ENCODE measurements at regions not wholly inside any gene's neighbourhood (a gene's known extent, or its start where the extent isn't known, plus 50 kb on each side); places are given as distances from the start of the nearest gene placed in this dataset.

DNA sequence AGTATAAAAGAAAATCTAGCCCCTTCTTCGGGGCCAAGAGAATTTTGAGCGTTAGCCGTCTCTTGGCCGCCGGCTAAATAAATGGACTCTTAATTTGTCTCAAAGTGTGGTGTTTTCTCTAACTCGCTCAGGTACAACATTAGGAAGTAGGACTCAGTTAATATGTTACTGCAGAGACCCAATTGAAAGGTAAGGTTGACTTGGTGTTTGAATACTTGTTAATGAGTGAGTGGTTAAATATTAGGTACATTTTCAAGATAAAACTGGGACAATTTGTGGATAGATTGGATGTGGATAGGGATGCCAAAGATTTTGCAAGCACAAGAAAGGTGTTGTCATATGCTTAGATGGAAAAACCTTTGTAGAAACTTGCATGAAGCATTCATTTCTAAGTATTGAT is 1177.3 kb upstream of the CDH18 start:
- no peak for DNase-seq

DNA sequence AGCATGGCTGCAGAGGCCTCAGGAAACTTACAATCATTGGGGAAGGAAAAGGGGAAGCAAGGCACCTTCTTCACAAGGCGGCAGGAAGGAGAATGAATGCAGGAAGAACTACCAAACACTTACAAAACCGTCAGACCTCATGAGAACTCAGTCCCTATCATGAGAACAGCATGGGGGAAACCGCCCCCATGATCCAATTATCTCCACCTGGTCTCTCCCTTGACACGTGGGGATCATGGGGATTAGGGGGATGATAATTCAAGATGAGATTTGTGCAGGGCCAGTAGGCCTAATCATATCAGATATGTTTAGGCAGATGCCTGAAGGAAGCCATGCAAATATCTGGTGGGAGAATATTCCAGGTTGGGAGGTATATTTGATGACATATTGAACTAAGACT is 1176.4 kb upstream of the CDH18 start:
- no peak for DNase-seq

DNA sequence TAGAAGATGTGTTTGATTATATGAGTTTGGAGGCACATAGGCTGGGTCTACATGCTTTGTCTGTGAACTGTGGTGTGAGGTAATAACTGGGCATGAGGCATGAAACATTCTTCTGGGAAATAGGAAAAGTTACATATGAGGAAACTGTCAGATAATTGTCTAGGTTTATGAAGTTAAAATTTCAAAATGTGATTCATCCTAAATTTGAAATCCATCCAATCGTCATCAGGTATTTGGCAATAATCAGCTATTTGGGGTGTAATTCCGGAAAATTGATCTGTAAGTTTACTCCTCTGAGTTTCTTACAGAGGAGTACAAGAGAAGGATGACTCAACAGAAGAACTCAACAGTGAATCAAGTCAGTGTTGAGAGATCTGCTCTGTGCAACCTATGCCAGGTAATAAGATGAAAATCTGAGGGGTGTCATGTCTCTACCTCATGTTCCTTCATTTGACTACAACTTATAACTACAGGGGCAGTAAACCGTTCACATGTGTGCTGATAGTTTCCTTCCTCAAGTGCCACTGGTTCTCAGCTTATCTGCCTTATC is 1171.6 kb upstream of the CDH18 start:
- no peak for DNase-seq

DNA sequence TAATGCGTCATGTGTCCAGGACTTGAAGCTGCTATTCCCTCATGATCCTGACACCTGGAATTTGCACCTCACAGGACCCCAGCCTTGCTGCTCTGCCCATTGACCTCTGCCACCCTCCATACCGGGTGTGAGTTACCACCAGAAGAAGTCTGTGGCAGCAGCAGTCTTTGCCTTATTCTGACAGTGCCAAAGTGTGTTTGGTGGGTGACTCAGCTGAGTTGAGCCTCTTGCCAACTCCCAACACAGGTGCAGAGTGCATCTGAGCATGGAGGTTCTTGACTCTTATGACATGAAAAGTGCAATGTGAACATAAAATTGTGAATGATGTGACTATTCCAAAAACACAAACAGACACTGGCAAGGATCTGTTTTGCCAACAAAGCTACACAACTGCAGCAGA is 1166.5 kb upstream of the CDH18 start:
- no peak for DNase-seq

DNA sequence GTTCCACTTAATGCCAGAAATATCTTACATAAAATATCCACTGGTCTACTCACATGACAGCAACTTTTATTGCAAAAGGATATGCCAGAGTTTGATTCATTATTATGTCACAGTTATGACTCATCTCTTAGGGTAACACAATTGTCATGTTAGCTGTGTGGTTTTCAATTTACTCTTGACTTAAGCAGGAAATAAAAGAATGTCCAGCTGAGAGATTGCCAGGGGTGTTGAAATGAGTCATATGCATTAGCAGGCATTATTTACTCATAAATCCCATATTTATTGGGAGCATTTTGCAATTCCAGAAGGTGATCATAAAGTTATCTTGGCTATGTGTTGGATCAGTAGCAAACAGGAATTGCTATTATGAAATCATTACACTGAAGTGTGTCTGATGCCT is 1164.6 kb upstream of the CDH18 start:
- DNase-seq: no peak

DNA sequence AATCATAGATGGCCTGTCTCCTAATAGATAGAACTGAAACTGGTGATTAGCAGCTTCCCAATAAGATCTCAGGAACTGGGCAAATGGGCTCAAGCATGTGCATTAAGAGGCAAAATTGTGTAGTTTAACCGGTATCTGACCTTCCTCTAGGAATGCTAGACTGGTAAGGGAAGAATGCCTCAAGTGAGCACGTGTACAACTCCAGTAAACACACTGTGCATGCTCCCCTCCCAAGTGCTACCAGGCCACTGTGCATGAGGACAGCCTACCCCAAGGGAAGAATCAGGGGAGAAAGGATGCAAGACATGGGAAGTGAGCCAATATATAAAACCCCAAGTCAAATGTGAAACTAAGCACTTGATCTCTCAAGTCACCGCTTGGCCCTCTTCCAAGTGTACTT is 1157.4 kb upstream of the CDH18 start:
- no peak for DNase-seq

DNA sequence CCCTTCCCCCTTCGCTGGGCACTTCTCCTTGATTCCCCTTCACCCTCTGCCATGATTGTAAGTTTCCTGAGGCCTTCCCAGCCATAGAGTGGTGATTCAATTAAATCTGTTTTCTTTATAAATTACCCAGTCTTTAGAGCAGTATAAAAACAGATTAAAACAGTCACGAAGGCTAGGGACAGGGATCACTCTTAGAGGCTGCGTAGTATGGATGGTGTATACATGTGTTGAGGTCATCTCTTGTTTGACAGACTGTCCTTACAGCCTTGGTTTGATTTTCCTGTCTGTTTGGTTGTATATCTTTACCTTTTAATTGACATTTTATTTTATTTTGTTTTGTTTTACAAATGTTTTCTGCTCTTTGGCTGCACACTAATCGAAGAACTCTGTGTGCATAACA is 1155.7 kb upstream of the CDH18 start:
- no peak for DNase-seq

DNA sequence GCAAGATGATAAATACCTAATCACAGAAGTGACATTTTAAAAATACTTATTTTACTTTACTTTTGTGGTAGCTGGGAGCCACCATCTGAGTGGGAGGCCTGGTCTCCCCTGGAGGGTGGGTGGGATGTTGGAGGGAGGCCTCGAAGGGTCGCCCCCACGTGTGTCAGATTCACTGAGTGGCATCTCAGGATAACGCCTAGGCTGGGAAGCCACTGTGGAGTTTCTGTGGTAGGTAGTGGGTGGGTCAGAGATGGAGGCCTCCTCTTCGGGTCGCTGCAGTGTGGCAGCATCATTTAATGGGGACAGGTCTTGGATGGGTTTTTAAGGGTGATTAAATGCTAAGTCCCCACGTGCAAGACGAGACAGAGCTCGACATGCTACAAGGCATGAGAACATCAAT is 1154.8 kb upstream of the CDH18 start:
- no peak for DNase-seq

DNA sequence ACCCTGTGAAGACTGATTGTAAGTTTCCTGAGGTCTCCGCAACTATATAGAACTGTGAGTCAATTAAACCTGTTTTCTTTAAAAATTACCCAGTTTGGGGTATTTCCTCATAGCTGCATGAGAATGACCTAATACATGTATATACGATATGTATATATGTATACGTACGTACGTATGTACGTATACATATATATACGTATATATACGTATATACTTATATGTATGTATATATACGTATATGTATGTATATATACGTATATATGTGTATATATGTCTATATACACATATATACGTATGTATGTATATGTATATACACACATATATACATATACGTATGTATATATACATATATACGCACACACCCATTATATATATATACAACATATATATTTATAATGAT is 1153.0 kb upstream of the CDH18 start:
- DNase-seq: no peak

DNA sequence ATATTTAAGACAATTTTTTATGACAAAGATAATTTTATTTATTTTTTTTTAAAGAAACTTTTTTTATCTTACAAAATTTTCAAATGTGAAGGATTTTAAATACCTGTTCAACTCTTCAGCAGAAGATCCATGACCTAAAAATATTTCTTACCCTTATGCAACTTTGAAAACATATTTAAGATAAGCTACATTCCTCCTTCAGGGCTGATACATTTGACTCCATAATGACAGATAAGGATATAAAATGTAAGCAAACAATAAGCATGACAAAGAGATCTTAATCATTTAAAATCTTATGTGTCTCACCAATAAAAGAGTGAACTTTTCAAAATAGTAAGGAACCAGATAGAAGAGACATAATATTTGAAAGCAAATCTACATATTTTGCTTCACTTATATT is 1138.2 kb upstream of the CDH18 start:
- no peak for DNase-seq

DNA sequence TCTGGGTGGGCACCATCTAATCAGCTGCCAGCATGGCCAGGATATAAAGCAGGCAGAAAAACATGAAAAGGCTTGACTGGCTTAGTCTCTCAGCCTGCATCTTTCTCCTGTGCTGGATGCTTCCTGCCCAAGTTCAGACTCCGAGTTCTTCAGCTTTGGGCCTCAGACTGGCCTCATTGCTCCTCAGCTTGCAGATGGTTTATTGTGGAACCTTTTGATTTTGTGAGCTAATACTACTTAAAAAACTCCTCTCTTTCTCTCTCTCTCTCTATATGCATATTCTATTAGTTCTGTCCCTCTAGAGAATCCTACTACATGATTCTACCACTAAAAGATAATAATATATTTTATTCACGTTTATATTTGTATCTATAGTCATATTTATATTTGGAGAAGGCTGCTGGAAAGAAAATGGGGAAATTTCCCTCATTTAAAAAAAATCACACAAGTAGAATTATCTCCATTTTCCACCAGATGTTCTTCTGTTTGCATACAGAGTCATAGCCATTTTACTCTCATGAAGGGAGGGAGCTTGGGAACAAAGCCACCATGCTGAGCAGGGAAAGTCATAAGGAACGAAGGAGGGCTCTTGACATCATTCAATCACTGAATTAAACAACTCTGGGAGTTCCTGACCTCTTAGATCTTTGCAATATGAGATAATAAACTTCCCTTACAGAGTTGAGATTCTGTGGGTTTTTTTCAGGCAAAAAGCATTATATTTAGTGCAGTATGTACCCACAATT is 1137.4 kb upstream of the CDH18 start:
- DNase-seq: no peak

DNA sequence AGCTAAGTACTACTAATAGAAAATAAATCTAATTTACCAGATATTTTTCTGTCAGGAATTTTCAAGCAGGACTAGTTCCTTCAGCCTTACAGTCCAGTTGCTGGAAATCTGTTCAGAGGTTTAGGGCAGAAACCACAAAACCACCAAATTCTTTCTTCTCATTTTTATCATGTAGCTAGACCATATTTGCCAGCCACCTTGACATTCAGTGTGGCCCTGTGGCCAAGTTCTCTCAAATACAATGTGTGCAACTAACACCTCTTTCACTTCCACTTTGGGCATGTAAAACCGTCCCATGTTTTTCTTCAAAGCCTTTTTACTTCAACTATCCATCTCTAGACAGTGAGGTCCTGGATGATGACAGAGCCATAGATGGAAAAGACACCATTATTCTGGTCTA is 1133.2 kb upstream of the CDH18 start:
- no peak for DNase-seq

DNA sequence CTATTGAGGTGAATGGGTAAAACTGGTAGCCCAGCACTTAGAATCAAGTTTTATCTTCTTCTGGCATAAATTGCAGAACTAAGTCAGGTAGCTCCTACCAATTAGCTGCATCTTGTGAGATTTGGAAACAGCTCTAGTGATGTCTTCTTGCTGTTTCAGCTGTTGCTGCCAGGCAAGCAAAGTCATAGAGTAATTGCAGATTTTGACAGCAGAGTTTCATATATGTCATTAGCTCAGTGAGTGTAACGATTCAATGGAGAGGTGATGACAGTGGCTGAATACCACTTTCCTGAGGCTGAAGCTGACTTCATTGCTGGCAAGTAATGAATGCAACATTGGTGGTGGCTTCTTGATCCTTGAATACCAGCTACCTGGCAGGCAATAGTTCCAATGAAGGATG is 1109.7 kb upstream of the CDH18 start:
- no peak for DNase-seq

DNA sequence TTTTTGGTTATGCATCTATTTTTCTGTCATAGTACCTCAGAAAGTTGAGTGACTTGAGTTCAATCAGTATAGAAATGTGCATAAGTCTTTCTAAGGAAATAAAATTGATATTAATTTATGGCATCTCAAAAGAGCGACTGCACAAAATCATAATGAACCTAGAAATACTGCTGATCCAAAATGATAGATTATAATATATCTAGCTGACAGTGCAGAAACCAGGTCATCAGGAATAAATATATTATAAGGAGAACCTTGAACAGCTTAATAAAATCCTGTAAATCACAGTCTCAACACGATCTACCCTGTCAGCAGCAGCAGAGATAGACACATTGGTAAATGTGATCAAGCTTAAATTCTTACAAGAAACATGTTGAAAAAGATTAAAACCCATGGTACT is 1106.6 kb upstream of the CDH18 start:
- no peak for DNase-seq

DNA sequence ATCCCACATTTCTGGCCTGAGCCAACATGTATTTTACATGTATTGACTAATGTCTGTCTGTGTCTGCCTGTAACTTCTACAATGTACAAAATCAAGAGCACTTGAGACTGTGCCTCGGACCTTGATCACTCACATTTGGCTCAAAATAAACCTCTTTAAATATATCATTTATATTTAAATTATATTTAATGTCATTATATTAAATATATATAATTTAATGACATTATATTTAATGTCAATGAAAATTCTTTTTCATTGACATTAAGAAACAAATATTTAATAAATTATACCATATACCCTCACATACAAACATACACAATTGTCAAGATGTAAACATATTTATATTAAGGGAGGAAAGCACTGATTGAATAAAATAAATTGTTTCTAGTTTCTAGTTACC is 1099.8 kb upstream of the CDH18 start:
- no peak for DNase-seq

DNA sequence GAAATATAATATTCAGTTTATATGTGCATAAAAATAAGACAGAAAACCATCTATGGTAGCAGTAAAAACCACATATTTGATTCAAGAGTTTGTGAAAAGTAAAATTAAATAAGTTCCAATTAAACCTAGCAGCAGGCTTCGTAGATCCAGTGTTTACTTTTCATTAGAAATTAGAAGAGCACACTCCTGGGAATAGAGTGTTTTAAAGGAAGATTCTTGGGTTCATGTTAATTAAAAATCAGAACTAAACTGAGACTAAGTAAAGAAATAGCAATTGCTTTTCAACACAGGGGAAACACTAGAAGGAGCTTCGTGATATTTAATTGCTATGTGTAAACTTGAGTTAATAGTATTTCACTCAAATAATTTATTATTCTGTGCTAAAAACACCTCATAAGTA is 1097.8 kb upstream of the CDH18 start:
- DNase-seq: no peak

DNA sequence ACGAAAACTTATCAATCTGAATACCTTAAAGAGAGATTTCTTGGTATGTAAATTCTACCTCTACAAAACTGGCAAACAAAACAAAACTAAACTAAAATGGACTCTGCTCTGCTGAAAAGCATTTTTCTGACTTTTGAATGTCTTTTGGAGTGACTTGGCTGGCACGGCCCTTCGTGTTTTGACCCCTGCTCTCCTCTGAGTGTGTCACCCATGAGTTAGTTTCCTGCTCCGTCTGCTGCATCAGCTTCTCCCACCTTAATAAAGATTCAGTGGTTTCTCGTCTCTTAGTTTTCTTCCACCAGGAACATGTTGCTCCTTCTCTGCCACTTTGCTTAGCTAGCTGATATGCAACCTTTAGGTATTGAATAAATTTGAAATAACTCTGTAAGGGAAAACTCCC is 1084.0 kb upstream of the CDH18 start:
- no peak for DNase-seq

DNA sequence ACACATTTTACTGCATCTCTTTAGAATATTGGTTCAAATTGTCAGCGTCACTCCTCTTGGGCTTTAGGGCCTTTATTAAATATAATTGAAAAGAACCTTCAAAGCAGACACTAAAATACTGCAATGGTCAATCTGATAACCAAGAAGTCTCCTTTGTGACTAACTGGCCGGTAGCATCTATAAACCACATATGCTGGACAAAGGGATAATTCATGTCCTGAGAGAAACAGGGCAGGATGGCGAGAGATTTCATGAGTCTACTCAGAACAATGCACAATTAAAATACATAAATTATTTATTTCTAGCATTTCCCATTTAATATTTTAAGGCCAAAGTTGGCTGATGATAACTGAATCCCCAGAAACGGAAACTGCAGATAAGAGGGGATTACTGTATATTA is 1083.4 kb upstream of the CDH18 start:
- no peak for DNase-seq

DNA sequence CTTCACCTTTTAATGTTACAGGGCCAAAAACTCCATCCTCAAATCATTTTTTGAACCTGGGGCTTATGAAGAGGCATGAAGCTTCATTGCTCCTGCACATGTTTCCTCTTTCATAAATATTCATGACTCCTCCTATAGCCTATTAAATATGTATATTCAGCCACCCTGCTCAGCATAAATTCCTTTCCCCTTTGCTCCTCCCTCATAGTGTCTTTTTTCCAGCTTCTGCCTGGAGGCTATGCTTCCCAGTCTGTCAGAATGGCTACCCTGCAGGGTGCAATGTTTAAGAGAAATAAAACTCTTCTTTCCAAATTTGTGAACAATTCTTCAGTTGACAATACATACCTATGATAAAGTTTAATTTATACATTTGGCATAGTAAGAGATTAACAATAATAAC is 1082.9 kb upstream of the CDH18 start:
- DNase-seq: no peak

DNA sequence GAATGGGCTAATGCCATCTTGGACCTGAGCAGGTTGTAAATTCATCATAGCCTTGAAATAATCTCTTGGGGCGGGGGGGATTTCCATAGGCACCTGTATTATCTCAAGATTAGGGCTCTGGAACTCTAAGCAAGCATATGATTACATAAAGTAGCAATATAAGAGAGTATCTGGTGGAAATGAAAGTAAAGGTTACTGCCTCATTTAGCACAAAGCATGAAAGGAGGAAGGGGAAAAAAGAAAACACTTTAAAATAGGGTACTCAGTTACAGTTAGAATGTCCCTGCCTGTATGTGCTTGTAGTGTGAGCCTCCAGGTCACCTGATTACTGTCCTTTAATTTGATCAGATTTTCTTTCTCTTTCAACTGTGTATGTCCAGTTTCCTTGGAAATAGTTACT is 1079.7 kb upstream of the CDH18 start:
- no peak for DNase-seq

DNA sequence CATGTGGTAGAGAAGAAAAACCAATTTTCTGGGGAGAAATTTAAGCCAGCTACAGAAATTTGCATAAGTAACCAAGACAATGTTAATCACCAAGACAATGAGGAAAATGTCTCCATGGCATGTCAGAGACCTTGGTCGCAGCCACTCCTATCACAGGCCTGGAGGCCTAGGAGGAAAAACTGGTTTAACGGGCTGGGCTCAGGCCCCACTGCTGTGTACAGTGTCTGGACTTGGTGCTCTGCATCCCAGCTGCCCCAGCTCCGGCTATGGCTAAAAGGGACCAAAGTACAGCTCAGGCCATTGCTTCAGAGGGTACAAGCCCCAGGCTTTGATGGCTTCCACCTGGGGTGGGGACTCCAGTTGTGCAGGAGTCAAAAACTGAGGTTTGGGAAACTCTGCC is 1075.1 kb upstream of the CDH18 start:
- DNase-seq: no peak

DNA sequence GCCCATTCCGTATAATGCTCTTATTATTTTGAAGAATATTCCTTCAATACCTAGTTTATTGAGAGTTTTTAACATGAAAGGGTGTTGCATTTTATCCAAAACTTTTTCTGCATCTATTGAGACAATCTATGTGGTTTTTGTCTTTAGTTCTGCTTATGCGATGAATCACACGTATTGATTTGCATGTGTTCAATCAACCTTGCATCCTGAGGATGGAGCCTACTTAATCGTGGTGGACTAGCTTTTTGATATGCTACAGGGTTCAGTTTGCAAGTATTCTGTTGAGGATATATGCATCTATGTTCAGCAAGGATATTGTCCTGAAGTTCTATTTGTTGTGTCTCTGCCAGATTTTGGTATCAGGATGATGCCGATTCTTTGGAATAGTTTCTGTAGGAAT is 1070.3 kb upstream of the CDH18 start:
- no peak for DNase-seq

DNA sequence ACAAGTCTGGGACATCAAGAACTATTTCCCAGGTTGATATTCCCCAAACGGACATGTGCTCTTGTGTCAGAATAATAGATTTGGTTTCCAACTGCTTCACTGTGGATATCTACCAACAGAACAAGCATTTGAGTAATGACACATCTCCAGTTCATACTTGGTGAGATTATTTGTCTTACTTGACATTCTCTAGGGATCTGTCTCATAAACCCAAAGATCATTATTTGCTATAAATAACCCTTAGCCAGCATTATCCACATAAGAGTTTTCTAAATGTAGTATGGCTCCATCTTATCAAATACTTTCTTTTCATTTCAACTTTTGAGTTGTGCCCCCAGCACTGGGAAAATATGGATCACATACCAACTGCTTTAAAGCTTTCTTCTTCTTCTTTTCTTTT is 1063.9 kb upstream of the CDH18 start:
- no peak for DNase-seq

DNA sequence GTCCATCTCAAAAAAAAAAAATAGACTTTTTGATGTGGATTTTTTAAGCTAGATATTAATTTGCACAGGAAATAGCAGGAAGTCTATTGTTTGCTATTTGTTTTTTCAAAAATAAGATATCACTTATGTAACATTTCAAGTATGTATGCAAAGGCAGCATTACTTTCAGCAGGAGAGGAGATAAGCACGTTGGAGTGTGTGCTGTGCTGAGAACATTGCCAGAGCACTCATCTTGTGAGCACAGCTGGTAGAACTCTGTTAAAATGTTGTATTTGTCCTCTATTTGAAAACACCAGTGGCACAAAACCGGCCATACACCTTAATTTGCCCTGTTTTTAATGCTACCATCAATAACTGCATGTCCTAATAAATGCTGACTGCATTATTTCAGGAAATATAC is 1061.9 kb upstream of the CDH18 start:
- DNase-seq: no peak

DNA sequence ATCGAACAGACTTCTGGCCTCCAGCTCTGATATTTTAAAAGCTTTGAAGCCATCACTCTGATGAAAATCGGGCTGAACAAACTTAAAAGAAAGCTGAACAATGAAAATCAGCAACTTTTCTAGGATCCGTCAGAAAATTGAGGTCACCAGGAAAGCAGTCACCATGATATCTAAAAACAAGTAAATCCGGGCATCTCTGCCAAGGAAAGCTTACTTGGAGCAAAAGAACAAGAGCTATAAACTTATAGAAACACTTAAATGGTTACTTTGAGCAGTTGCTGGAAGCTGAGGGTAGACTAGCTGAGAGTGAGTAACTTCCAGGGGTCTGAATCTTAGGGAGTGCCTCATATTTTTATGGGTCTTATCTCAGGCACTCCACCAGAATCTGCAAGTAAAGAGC is 1043.0 kb upstream of the CDH18 start:
- DNase-seq: no peak
